SK-N-DZ (cell line): ENCODE measurements at regions not wholly inside any gene's neighbourhood (a gene's known extent, or its start where the extent isn't known, plus 50 kb on each side); places are given as distances from the start of the nearest gene placed in this dataset.
A peak's percentile ranks its signal among the peaks of the same experiment; 100 is the strongest.

Experiments
- DNase-seq: peaks from one replicate; pipeline ENCODE4 v3.0.0-alpha.2; 2015; ENCODE audit warnings: low spot score

- DNase-seq = no peak
Observed at GRCh38 chr15:70328679-70329115, 231.0 kb upstream of the TLE3 start.

DNA sequence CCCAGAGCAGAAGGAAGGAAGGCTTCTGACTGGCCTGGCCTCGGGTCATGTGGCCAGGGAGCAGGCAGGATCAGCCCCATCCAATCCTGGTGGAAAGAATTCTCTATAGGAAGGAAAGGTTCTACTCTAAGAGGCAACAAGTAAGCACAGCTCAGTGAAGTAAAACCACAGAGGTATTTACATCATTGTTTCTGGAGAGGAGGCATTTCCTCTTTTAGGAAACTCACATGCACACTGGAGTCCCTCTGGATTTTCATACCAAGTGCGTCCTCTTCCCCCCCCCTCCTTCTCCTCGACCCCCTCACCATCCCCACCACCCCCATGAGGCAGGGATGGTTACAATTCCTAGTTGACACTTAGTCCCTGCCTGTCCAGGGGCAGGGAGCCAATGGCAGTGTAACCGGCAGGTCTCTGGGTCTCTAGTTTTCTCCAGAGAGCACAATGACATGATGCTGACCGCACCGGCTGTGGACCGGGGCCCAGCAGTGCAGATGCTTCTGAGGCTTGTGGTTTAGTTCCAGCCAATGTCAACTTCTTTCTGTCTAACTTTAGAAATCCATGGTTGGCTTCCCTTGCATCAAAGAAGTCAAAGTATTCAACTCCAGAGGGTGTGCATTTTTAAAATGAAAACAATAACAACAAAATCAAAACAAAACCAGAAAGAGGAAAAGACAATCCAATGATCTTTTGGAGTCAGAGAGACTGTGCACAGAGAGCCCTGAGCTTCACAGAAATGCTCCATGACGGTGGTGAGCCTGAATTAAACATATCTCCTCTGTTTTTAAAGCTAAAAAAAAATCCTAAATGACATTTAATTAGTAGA lies 230.3 kb upstream of the TLE3 start:
- peak; percentile 48 for DNase-seq

GRCh38 chr15:70327328-70327855 lies 229.7 kb upstream of the TLE3 start:
- DNase-seq = no peak

DNA sequence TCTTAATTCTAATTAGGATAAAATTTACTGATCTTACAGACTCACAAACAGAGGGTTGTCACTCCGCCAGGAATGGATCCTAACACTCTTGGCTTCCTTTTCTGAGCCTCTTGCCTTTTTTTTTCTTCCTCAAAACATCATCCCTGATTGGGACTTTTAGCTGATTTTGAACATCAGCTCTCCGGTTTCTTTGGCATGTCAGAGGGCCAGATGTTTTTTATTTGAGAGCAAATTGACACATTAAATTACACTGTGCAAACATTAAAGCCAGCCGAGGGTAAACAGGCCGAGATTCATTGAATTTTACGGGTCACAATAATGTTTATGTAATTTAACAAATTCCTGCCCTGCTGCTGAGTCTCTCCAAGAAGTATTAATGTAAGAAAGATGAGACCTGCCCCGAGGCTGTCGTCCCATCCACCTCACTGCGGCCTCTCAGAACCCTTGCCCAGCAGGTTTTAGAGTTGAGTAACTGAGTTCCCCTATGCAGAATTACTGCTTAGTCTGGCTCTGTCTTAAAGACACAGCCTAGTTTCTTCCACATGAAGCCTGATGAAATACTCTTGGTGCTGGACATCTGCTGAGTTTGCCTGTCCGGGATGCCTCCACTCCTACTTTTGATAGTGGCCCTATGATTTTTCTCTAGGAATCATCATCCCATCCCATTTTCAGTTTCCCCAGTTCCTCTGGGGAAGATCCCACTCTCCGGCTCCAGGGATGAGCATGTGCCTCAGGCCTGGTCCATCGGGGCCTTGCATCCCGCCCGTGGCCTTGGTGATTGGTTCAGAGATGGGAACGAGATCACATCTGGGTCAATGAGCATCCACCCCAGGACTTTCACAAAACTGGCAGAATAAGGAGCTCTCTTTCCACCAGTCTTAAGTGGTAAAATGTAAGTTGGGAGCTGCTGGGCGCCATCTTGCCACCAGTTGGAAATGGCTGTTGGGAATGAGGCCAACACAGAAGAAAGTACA lies 226.6 kb upstream of the TLE3 start:
- peak; percentile 59 for DNase-seq

GRCh38 chr15:70323111-70323851 lies 225.6 kb upstream of the TLE3 start:
- DNase-seq = peak; percentile 61

DNA sequence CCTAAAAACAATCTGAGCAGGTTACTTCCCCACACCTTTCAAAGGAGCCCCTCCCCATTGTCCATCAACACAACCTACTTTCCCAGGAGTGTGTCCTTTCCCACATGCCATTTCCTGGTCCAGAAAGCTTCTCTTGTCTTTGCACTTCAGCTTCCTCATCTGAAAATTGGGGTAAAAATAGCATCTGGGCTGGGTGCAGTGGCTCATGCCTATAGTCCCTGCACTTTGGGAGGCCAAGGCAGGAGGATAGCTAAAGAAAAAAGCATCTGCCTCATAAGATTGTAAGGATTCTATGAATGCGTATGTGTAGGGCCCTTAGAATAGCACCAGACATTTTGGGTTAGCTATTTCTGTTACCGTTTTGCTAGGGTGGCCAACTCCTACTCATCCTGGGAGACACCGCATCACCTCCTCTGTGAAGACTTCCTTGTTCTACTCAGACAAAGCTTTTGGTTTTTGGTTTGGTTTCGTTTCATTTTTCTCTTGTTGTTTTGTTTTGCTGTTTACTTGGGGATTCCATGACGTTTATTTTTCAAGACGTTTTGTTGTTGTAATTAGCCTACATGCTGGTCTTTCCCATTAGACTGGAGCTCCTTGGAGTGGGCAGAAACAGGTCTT lies 224.4 kb upstream of the TLE3 start:
- no peak for DNase-seq

GRCh38 chr15:70321172-70321819 lies 223.6 kb upstream of the TLE3 start:
- no peak for DNase-seq

DNA sequence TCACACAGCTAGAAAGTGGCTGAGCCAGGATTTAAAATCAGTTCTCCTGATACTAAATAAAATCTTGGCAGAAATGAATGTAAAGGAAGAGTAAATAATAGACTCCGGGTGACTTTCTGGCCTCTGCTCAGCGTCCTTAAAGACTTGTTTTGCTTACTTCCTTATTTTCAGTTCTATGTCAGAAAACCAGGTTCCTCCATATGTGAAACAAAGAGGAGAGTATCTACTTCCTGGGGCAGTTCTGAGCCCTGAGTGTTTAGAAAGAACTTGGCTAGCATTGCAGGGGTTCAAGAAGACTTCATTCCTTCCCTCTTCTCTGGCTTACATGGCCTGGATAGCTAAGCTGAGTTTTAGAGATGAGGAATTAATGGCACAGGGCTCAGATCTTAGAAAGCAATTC lies 222.8 kb upstream of the TLE3 start:
- no peak for DNase-seq

DNA sequence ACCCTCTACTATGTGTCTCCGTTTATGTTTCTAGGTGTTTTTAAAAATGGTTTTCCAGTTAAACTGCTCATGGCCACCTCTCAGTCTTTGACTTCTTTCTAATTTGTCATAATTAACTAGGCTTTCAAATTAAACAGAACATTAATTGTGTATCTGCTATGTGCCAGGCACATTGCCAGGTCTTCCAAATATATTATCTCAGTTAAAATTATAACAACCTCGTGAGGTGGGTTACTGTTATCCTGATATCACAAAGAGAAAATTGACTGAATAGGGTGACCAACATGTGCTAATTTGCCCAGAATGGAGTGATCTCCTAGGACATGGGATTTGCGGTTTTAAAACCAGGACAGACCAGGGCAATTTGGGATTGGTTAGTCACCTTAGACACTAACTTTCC lies 222.4 kb upstream of the TLE3 start:
- no peak for DNase-seq

DNA sequence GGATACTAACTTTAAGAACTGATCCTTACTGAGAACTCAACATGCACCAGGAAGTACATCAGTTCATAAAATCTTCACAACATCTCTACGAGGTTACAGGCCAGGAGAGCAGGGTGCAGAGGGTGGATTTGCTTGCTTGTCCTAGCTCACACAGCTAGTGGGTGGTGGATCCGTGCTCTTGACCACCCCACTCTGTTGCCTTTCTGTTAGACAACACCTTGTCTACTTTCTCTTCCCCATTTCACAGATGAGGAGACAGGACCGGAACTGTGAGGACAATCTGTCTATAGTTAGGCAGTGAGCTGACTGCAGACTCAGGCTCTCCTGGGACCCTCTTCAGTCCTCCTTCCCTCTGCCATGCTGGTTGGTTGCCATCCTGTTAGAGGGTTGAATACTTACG lies 221.7 kb upstream of the TLE3 start:
- no peak for DNase-seq

DNA sequence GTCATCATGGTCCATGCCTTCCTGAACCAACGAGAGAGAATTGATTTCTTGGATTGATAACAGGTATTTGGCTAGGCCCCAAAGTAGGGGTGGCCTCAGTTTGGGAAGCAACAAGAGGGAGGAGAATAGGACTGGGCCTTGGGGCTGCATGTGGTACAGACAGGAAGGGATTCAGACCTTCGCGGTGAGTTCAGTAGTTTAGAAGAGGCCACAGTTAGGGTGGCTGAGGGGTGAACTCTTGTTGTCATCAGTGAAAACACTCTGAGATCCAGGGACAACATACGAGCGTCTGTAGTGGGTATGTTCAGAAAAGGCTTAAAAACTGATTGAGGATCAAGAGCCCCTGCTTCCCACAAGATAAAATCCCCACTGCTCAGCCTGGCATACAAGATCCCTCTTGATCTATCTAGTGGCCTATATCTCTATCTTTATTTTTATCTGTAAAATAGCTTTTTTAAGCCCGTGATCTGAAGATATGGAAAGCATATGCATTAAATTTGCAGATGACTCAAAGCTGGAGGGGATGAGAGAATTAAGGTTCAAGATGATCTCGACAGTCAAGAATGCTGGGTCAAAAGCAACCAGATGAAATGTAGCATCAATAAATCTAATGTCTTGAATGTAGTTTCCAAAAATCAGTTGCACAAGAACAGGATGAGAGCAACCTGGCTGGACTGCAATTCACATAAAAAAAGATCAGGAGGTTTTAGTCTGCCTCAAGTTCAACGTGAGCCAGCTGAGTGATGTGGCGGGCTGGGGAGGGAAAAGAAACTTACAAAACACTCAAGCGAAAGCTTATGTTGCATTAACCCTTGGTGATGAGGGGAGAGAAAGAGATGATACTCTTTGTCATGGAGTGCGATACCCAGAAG lies 221.1 kb upstream of the TLE3 start:
- DNase-seq = no peak

- no peak for DNase-seq
Observed at GRCh38 chr15:70316059-70316600, 218.4 kb upstream of the TLE3 start.

- no peak for DNase-seq
Observed at GRCh38 chr15:70315431-70315830, 217.7 kb upstream of the TLE3 start.

DNA sequence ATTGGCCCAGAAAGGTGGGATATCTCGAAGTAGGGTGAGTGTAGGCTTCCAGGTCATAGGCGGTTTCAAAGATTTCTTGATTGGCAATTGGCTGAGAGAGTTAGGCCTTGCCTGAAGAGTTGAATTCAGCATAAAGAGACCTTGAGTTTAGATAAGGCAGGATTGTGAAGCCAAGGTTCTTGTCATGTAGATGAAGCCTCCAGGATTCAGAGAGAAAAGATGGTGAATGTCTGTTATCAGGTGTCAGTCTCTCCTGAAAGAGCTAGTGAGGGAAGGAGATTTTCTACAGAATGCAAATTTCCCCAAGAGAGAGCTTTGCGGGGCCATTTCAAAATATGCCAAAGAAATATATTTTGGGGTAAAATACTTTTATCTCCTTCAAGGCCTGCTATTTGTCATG lies 217.0 kb upstream of the TLE3 start:
- DNase-seq = no peak

DNA sequence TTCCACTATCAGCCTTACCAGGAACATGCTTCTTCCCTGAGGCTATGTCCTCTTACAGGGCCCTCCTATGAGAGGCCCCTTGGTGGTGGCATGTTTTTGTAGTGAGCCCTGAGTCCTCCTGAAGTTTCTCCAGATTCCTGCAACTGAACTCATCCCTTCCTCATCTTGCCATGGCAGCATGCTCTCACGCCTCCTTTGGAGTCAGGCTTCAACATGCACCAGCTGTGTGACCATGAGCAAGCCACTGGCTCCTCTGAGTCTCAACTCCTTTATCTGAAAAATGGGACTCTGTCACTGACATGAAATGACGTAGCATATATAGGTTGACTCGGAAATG lies 216.3 kb upstream of the TLE3 start:
- no peak for DNase-seq

GRCh38 chr15:70313099-70314017 lies 215.6 kb upstream of the TLE3 start:
- DNase-seq = no peak

GRCh38 chr15:70311821-70312220 lies 214.1 kb upstream of the TLE3 start:
- no peak for DNase-seq

GRCh38 chr15:70309716-70310115 lies 212.0 kb upstream of the TLE3 start:
- no peak for DNase-seq
